H1 (cell line): ENCODE measurements at regions not wholly inside any gene's neighbourhood (a gene's known extent, or its start where the extent isn't known, plus 50 kb on each side); places are given as distances from the start of the nearest gene placed in this dataset.
A peak's percentile ranks its signal among the peaks of the same experiment; 100 is the strongest.

Experiments used
- CTCF ChIA-PET: fragments of 300-600 bp; sonication (Branson Sonifier 250); formaldehyde crosslinking; loops from one replicate; lab custom pipeline; 2021; ENCODE audit not compliant: partially characterized antibody; lab: Charles Lee
- POLR2A ChIA-PET: fragments of 300-600 bp; sonication (Branson Sonifier 250); formaldehyde crosslinking; loops from one replicate; lab custom pipeline; 2021; ENCODE audit warnings: inconsistent platforms; ENCODE audit not compliant: partially characterized antibody; lab: Charles Lee
- DNase-seq, 2 experiments: peaks; one replicate each; pipeline versions ENCODE4 v3.0.0 to v3.0.0-alpha.2; 2010 to 2022; ENCODE audit warnings: low spot score in 2 of 2, low read depth in 1 of 2, mixed read lengths in 1 of 2
- FAIRE-seq: peaks from 2 replicates; lab custom pipeline; 2011; peaks lifted over from hg19 to GRCh38; lab: Jason Lieb, UNC
- H2AFZ ChIP-seq: 2 replicates; pipeline ENCODE4 v1.8.1; 2012; ENCODE audit warnings: low read length, inconsistent platforms
- H2AK5ac ChIP-seq: 2 replicates; pipeline ENCODE4 v1.6.1; 2013; ENCODE audit warnings: low read depth, low read length
- H2BK120ac ChIP-seq: replicated peaks from 2 replicates; pipeline ENCODE3; 2013; ENCODE audit warnings: low read depth, low read length, inconsistent platforms
- H2BK12ac ChIP-seq: 2 replicates; pipeline ENCODE4 v1.6.1; 2013; ENCODE audit warnings: low read depth, low read length
- H2BK15ac ChIP-seq: 2 replicates; pipeline ENCODE4 v1.6.1; 2013; ENCODE audit warnings: low read length
- H2BK20ac ChIP-seq: 2 replicates; pipeline ENCODE4 v1.6.1; 2013; ENCODE audit warnings: low read length
- H2BK5ac ChIP-seq: 2 replicates; pipeline ENCODE4 v1.6.1; 2013; ENCODE audit warnings: low read depth, low read length
- H3K14ac ChIP-seq: 2 replicates; pipeline ENCODE4 v1.6.1; 2013; ENCODE audit warnings: inconsistent platforms; ENCODE audit not compliant: insufficient read length
- H3K18ac ChIP-seq: 2 replicates; pipeline ENCODE4 v1.6.1; 2013; ENCODE audit warnings: low read length; ENCODE audit errors: extremely low read depth
- H3K23ac ChIP-seq: 2 replicates; pipeline ENCODE4 v1.6.1; 2013; ENCODE audit warnings: inconsistent platforms; ENCODE audit not compliant: insufficient read length
- H3K23me2 ChIP-seq: 2 replicates; pipeline ENCODE4 v1.6.1; 2013; ENCODE audit warnings: low read depth, low read length
- H3K27ac ChIP-seq: 2 replicates; pipeline ENCODE4 v1.6.1; 2011; ENCODE audit warnings: low read depth, low read length, inconsistent platforms
- H3K27me3 ChIP-seq, 4 experiments: replicated peaks in 1 of 4; 1 replicate in 1 of 4; 2 replicates in 3 of 4; pipeline versions ENCODE4 v1.6.1 to v1.8.1; 2011 to 2013; ENCODE audit warnings: low read length in 3 of 4, mild to moderate bottlenecking in 3 of 4, inconsistent platforms in 2 of 4, mixed read lengths in 2 of 4, moderate library complexity in 1 of 4; ENCODE audit not compliant: control insufficient read depth in 3 of 4, insufficient read depth in 3 of 4; ENCODE audit errors: extremely low read depth in 1 of 4
- H3K36me3 ChIP-seq, 4 experiments: 2 replicates each; pipeline versions ENCODE4 v1.6.1 to v1.8.1; 2011 to 2013; ENCODE audit warnings: mild to moderate bottlenecking in 4 of 4, low read length in 3 of 4, moderate library complexity in 2 of 4, control low read depth in 1 of 4, inconsistent platforms in 1 of 4; ENCODE audit not compliant: insufficient read depth in 4 of 4, control insufficient read depth in 2 of 4
- H3K4ac ChIP-seq: replicated peaks from 2 replicates; pipeline ENCODE3; 2013; ENCODE audit warnings: low read length, low read depth, mixed read lengths, inconsistent platforms; ENCODE audit not compliant: insufficient read length
- H3K4me1 ChIP-seq, 4 experiments: replicated peaks in 1 of 4; 1 replicate in 1 of 4; 2 replicates in 3 of 4; pipeline versions ENCODE4 v1.6.1 to v1.8.1; 2011 to 2013; ENCODE audit warnings: low read length in 3 of 4, inconsistent platforms in 2 of 4, mixed read lengths in 1 of 4; ENCODE audit not compliant: insufficient read depth in 4 of 4, control insufficient read depth in 3 of 4
- H3K4me2 ChIP-seq, 2 experiments: 2 replicates each; pipeline versions ENCODE4 v1.6.1 to v1.8.1; 2011 to 2013; ENCODE audit warnings: low read depth in 2 of 2, low read length in 2 of 2, control low read depth in 1 of 2, inconsistent platforms in 1 of 2, mild to moderate bottlenecking in 1 of 2; ENCODE audit not compliant: insufficient read depth in 1 of 2
- H3K4me3 ChIP-seq, 4 experiments: fragments of 200-600, 300-600 bp in 1 of 4; sonication (generic), shearing (Covaris generic), sonication (Bioruptor Twin) in 1 of 4; 2 replicates each; pipeline versions ENCODE4 v1.5.1 to v1.8.1; 2011 to 2016; ENCODE audit warnings: low read length in 4 of 4, low read depth in 3 of 4, control low read depth in 2 of 4, inconsistent platforms in 2 of 4, mild to moderate bottlenecking in 2 of 4, mixed read lengths in 1 of 4, moderate library complexity in 1 of 4; ENCODE audit not compliant: insufficient read depth in 2 of 4; ENCODE audit errors: extremely low read depth in 1 of 4
- H3K56ac ChIP-seq: replicated peaks from 2 replicates; pipeline ENCODE3; 2013; ENCODE audit warnings: low read depth, mild to moderate bottlenecking, mixed read lengths, low read length, inconsistent platforms; ENCODE audit not compliant: insufficient read length
- H3K79me1 ChIP-seq: 2 replicates; pipeline ENCODE4 v1.6.1; 2013; ENCODE audit warnings: low read depth, low read length, control low read depth
- H3K79me2 ChIP-seq, 2 experiments: 2 replicates each; pipeline versions ENCODE4 v1.6.1 to v1.8.1; 2012 to 2013; ENCODE audit warnings: low read length in 2 of 2, mild to moderate bottlenecking in 2 of 2, inconsistent platforms in 1 of 2; ENCODE audit not compliant: insufficient read depth in 2 of 2, control insufficient read depth in 1 of 2
- H3K9ac ChIP-seq, 4 experiments: replicated peaks in 1 of 4; 1 replicate in 1 of 4; 2 replicates in 3 of 4; pipeline versions ENCODE4 v1.6.1 to v1.8.1; 2011 to 2013; ENCODE audit warnings: low read depth in 3 of 4, low read length in 3 of 4, control low read depth in 2 of 4, mild to moderate bottlenecking in 2 of 4, moderate library complexity in 2 of 4, inconsistent platforms in 1 of 4; ENCODE audit errors: extremely low read depth in 1 of 4
- H3K9me3 ChIP-seq, 2 experiments: 2 replicates each; pipeline versions ENCODE4 v1.6.1 to v1.8.1; 2012 to 2013; ENCODE audit warnings: mild to moderate bottlenecking in 2 of 2, moderate library complexity in 2 of 2, control low read depth in 1 of 2, inconsistent platforms in 1 of 2, low read depth in 1 of 2, low read length in 1 of 2, mixed read lengths in 1 of 2; ENCODE audit not compliant: insufficient read depth in 2 of 2
- H4K20me1 ChIP-seq, 2 experiments: replicated peaks in 1 of 2; 2 replicates each; pipeline versions ENCODE3 to v1.8.1; 2011 to 2013; ENCODE audit warnings: inconsistent platforms in 2 of 2, low read length in 2 of 2, mild to moderate bottlenecking in 1 of 2; ENCODE audit not compliant: insufficient read depth in 2 of 2, control insufficient read depth in 1 of 2
- H4K5ac ChIP-seq: 2 replicates; pipeline ENCODE4 v1.6.1; 2013; ENCODE audit warnings: low read length, low read depth, mixed read lengths, inconsistent platforms; ENCODE audit not compliant: insufficient read length
- H4K8ac ChIP-seq: 2 replicates; pipeline ENCODE4 v1.8.0; 2013; ENCODE audit warnings: mild to moderate bottlenecking, moderate library complexity, low read length, inconsistent platforms; ENCODE audit not compliant: insufficient read depth; ENCODE audit errors: extremely low read depth
- H4K91ac ChIP-seq: replicated peaks from 2 replicates; pipeline ENCODE3; 2013; ENCODE audit warnings: low read length, mixed read lengths, inconsistent platforms; ENCODE audit not compliant: insufficient read length
- CHD1 ChIP-seq: IDR thresholded peaks from 2 replicates; pipeline ENCODE4 v1.6.1; 2012; ENCODE audit warnings: low read depth, low read length, improper control_type of control experiment
- GABPA ChIP-seq: IDR thresholded peaks from 2 replicates; pipeline ENCODE4 v1.6.1; 2011; ENCODE audit warnings: mild to moderate bottlenecking, low read length, moderate library complexity, borderline replicate concordance; ENCODE audit not compliant: insufficient read depth
- RBBP5 ChIP-seq: IDR thresholded peaks from 2 replicates; pipeline ENCODE4 v1.7.1; 2012; ENCODE audit warnings: low read depth, mild to moderate bottlenecking, inconsistent platforms, low read length, moderate library complexity, borderline replicate concordance
- RNF2 ChIP-seq: fragments of 200-900, 300-1000 bp; sonication (generic); IDR thresholded peaks from 2 replicates; pipeline ENCODE4 v1.7.1; 2016; ENCODE audit warnings: borderline replicate concordance, low read depth, mild to moderate bottlenecking, antibody characterized with exemption, low read length; ENCODE audit not compliant: poor library complexity, severe bottlenecking; ENCODE audit errors: missing control alignments
- SIX5 ChIP-seq: IDR thresholded peaks from 2 replicates; pipeline ENCODE4 v1.6.1; 2011; ENCODE audit warnings: mild to moderate bottlenecking, low read depth, low read length
- SP4 ChIP-seq: IDR thresholded peaks from 2 replicates; pipeline ENCODE4 v1.6.1; 2012; ENCODE audit warnings: low read length, inconsistent platforms
- WGBS, 2 experiments: shearing (Covaris generic) in 1 of 2; methylation state at CpG; one replicate each; pipeline versions ENCODE4 v1.1.6 to v1.1.7; 2013 to 2015; ENCODE audit warnings: low lambda C conversion rate in 2 of 2, mixed read lengths in 2 of 2, inconsistent platforms in 1 of 2, low coverage in 1 of 2, missing lambda C conversion rate in 1 of 2; ENCODE audit not compliant: insufficient replicate concordance in 2 of 2, insufficient coverage in 1 of 2, insufficient read length in 1 of 2; ENCODE audit errors: extremely low coverage in 1 of 2, missing lambda C conversion rate in 1 of 2; 5-methylcytosine and 5-hydroxymethylcytosine counted together

DNA sequence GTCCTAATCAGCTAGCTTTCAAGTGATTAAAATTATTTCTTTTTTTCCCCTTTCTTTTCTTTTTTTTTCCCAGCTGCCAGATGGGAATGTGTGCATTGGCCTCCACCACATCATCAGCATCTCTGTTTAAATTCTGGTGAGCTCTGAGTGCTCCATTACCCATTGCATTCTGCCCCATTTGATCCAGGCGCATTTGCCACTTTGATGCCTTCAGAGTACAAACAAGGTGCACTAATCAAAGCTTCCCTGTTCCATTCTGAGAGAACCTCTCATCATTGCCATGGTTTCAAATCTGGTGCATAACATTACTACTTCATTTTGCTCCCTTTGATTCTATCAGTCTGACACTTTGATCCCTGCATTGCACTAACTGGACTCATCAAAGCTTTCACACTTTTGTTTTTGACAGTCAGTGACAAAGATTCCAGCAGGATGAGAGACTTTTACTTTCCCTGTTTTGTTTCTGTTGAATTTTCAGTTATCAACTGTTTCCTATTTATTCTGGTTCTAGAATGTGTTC, 238.8 kb upstream of the PCDH10 start:
- no peak overlapping the region for H3K9ac ChIP-seq
- no peak overlapping the region for H4K91ac ChIP-seq
- H2BK20ac ChIP-seq, result no peak overlapping the region
- no peak overlapping the region for H3K4me2 ChIP-seq
- no peak overlapping the region for H3K27ac ChIP-seq
- H2BK120ac ChIP-seq, result no peak overlapping the region
- H3K4ac ChIP-seq, result peak overlapping the region; percentile 14
- H4K8ac ChIP-seq, result no peak overlapping the region
- H3K4me1 ChIP-seq, result no peaks in the 10 kb centered on the region
- no peaks in the 10 kb centered on the region for H3K36me3 ChIP-seq
- no peak overlapping the region for H3K23ac ChIP-seq
- H4K20me1 ChIP-seq, result no peaks in the 10 kb centered on the region
- TF ChIP-seq SP4 (no peak), SIX5 (no peak), GABPA (no peak), RNF2 (no peak), CHD1 (no peak), RBBP5 (no peak)
- DNase-seq (no peak), FAIRE-seq (no peak)
- H2BK15ac ChIP-seq, result no peak overlapping the region
- H3K79me1 ChIP-seq, result no peaks in the 10 kb centered on the region
- no peaks in the 10 kb centered on the region for H3K27me3 ChIP-seq
- no peak overlapping the region for H2BK12ac ChIP-seq
- no peak overlapping the region for H2BK5ac ChIP-seq
- 0 out of 2 replicates have a peak overlapping the region, but pooled peaks have one; percentile 39 for H2AFZ ChIP-seq
- CTCF ChIA-PET, result interaction anchor here (0.6 to 1.1 kb wide), 2 partner anchors 28 to 1988 kb away, joined by 3 read pairs; no protein-coding TSS in a partner anchor
- POLR2A ChIA-PET, result no interaction called here
- H3K23me2 ChIP-seq, result no peaks in the 10 kb centered on the region
- no peak overlapping the region for H3K18ac ChIP-seq
- no peak overlapping the region for H4K5ac ChIP-seq
- H3K79me2 ChIP-seq, result no peaks in the 10 kb centered on the region
- H3K9me3 ChIP-seq, result no peaks in the 10 kb centered on the region
- 87% methylated on average over 1 of the region's 1 CpG; no CpG with 5 or more reads in 1 of the 2 experiments for WGBS, 2 experiments
- H2AK5ac ChIP-seq, result no peak overlapping the region
- no peak overlapping the region for H3K4me3 ChIP-seq
- H3K14ac ChIP-seq, result no peak overlapping the region
- H3K56ac ChIP-seq, result no peak overlapping the region
